ENCODE measurements at regions not wholly inside any gene's neighbourhood (a gene's known extent, or its start where the extent isn't known, plus 50 kb on each side); places are given as distances from the start of the nearest gene placed in this dataset.

GRCh38 chr2:144849612-144850011, 329.7 kb upstream of the ZEB2 start:
- DNase-seq (ENCODE audit: low read depth in 2 of 2), result no peak

DNA sequence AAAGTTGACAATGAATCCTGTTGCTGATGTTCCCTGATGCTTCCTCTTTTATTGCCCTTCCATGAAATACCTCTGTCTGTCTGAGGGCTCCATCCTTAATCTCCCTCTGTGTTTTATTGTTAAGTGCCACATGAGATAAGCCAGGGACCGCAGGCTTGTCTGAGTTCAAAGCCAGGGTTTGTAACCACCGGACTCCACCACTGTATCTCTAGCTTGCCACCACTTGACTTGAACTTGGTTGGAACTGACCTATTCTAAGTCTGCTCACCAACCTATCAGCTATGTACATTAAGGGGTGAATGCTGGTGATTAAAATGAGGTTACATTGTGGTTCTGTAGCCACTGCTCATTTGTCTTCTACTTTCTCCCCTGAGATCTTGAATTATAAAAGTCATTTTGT, 328.5 kb upstream of the ZEB2 start:
- no peak for DNase-seq (ENCODE audit: low read depth in 2 of 2)

GRCh38 chr2:144847347-144848080, 327.6 kb upstream of the ZEB2 start:
- DNase-seq (ENCODE audit: low read depth in 2 of 2), result no peak

DNA sequence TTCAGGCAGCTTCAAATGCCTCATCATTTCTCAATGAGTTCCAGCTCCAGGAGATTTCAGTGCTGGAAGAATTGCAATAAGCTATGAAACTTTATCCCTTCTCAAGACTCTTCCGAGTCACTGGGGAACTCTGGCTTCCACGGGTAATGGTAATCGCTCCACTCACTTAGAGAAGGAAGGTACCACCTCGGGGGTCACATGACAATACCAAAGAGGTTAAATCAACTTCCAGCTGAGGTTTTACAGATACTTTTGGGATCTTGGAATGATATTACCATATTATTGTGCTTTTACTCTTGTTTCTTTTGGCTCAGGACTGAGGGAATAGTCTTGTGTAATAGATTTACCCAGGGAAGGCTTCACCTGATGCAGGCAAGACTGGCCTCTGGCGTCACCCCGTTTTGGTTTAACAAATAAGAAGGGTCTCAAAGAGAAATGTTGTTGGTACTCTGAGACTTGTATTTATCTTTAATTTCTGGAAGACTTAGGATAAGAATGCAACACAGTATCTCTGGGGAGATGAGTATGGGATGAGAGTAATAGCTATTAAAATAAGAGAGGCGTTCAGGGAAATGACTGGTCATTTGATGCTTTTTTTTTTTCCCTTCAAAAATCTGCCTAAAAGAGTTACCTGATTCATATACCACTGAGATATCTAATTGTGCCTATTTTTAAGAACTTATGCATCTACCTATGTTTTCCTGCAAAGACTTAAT, 316.9 kb upstream of the ZEB2 start:
- DNase-seq (ENCODE audit: low read depth in 2 of 2), result peak; percentile 30 to 38

DNA sequence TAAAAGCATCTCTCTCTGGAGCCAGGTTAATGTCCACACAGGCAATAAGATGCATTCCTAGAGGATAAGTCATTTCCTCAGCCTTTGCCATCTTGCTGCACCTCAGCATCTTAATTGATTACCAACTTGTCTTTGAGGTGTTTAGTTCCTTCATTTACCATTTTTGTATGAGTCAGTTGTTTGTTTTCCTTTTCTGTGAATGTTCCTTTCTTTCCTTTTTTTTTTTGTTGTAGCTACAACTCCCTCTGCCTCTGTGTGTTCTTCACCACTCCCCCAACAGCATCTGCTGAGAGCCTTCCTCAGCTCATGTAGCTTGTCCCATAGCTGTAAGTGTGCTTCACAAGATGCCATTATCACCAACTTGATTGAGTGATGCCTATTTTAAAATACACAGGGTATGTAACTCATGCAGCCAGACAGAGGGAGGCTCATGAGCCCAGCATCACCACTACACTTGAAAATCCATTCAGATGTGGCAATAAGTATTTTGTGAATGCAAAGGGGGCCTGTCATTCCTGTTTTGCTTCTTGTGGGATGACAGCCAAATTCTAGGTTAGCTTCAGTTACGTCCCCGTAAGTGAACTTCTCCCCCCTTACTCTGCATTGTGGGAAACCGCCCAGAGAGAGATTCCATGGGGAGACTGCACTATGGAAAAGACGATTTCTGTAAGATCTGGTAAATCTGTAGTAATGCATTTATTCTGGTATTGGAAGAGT, 315.9 kb upstream of the ZEB2 start:
- no peak for DNase-seq (ENCODE audit: low read depth in 2 of 2)

GRCh38 chr2:144834998-144835633, 315.2 kb upstream of the ZEB2 start:
- DNase-seq (ENCODE audit: low read depth in 2 of 2), result peak; percentile 53 to 64

DNA sequence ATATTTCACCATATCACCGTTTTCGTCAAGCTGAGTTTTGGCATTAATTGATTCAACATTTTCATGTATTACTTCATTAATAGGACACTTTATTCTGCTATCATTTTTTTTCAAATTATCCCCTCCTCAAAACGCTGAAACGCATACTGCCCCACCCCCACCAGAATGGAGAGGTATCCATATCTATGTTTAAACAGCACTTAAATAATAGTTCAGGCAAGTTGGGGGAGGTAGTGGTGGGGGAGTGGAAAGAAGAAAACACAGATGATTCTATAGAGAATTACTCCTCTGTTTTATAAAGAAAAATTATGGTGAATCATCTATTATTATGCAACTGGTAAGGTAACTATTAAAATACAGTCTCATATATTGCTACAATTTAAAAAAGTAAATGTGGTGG, 314.4 kb upstream of the ZEB2 start:
- no peak for DNase-seq (ENCODE audit: low read depth in 2 of 2)

DNA sequence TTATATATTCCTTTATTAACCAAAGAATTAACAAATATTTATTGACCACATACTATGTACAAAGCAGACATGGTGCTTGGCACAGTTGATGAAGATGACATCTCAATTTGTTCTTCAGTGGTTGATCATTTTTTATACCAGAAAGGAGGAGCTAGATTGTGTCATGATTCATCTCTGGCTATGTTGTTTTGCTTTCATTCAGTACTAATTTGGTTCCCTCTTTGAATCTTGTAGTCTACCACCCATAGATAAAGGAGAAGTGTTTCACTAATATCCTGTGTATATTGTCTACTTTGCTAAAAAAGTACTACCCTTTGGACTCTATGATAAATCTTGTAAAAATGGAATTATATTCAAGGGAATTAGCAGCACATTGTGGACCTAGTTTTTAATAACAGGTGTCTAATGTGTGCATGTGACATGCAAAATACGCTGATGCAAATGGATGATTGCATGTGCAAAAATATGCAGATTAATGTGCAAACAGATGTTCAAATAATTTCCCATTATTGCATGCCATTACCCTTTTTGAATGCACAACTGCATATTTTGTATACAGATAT, 313.2 kb upstream of the ZEB2 start:
- DNase-seq (ENCODE audit: low read depth in 2 of 2), result no peak

- no peak for DNase-seq (ENCODE audit: low read depth in 2 of 2)
These were observed 312.1 kb upstream of the ZEB2 start for GRCh38 chr2:144832048-144832447.

DNA sequence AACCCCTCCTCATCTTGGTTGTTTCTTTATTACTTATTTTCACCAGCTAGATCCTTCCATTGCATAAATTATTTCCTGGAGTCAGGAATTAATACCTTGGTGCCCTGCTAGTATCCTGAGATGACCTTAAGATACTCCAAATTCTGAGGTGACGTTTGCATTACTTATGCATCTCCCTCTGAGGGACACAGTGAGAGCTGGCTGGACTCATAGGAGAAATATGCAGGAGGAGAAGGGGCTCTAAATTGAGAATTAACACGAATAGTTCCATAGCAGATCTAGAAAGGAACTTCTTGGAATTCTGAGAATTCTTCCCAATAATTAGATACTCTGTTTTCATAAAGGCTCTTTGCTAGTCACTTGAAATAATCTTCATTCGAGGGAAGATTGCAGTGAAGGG, 310.6 kb upstream of the ZEB2 start:
- DNase-seq (ENCODE audit: low read depth in 2 of 2), result peak; percentile 27 to 40

DNA sequence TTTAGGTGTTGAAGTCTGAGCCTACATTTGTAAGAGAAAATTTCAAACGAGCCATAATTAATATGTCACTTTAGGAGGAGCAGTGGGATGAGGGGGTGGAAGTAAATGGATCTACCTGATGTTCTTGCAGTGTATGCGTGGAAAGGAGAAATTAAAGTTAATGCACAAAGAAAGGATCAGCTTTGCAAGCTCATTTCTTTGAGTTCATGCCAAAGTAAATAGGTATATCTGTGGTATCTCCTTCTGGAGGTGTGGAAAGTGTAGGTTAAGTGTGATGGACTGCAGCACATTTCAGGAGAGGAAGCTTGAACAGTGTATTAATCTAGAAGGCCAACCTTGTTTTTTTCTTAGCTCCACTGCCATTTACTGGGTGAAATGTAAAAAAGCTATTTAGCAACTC, 307.5 kb upstream of the ZEB2 start:
- DNase-seq (ENCODE audit: low read depth in 2 of 2), result no peak

DNA sequence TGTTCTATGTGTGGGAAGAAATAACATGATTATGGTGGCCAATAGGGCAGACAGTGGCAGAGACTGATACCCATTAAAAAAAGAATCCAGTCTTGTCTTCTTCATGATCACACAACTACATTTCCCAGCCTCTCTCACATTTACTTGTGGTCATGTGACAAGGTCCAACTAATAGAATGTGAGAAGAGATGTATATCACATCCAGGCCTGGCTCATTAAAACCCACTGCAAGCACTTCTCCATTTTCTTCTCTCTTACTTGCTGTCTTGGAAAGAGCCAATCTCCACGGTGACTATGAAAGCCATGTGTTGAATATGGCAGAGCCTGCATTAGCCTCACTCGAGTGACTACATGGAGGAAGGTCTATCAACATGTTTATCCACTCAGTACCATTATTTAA, 306.2 kb upstream of the ZEB2 start:
- DNase-seq (ENCODE audit: low read depth in 2 of 2), result no peak

GRCh38 chr2:144825331-144826020, 305.6 kb upstream of the ZEB2 start:
- DNase-seq (ENCODE audit: low read depth in 2 of 2), result no peak

GRCh38 chr2:144824306-144825080, 304.6 kb upstream of the ZEB2 start:
- no peak for DNase-seq (ENCODE audit: low read depth in 2 of 2)

- DNase-seq (ENCODE audit: low read depth in 2 of 2), result no peak
These were observed 303.0 kb upstream of the ZEB2 start for GRCh38 chr2:144822966-144823365.

GRCh38 chr2:144812288-144812687, 292.4 kb upstream of the ZEB2 start:
- no peak for DNase-seq (ENCODE audit: low read depth in 2 of 2)

DNA sequence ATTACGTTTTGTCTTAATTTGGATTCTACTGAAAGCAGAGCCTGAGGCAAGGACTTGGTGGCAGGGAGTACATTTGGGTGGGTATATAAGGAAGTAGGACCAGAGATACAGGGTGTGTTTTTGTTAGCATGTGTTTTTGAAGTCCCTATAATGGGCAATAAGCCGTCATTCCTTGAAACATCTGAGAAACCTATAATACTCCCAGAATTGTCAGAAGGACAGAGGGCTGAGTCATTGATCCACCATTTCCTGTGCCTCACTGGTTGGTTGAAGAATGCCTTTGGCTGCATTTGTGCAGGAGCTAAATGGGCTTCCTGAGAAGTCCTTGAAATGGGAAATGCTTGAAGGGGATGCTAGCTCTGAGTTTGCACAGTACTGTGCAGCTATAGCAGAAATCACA, 281.8 kb upstream of the ZEB2 start:
- peak; percentile 61 to 67 for DNase-seq (ENCODE audit: low read depth in 2 of 2)

DNA sequence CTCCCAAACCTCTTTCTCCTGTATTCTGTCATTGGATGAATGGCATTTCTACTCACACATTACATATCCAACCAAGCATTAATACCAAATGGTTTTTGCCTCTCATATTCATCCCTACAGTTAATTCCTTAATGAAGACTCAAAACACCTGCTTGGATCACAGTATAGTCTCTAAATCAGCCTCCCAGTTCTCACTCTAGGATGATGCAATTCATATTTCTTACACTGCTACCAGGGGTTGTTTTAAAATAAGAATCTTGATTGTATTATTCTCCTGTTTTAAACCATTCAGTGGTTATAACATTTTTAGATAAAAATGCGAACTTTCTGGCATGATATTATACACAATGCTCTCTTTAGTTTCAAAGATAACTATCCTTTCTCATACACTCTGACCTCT, 281.4 kb upstream of the ZEB2 start:
- DNase-seq (ENCODE audit: low read depth in 2 of 2), result no peak

DNA sequence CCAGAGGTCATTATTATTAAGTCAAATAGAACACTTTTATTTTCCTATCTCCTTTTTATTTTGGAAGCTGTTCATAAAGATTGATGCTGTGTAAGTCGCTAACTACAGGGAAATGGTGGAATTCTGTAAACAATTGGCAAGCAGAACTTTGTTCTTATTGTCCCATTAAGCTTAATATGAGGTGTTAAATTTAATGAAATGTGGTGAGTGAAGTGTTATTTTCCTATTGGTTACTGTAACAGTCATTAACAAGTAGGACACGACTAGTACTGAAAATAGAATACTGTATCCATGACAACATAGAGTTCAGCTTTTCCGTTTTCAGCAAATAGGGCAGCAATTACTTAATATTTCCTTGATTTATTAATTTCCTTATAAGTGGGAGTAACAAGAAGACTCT, 279.1 kb upstream of the ZEB2 start:
- no peak for DNase-seq (ENCODE audit: low read depth in 2 of 2)

GRCh38 chr2:144798034-144798433, 278.1 kb upstream of the ZEB2 start:
- no peak for DNase-seq (ENCODE audit: low read depth in 2 of 2)

DNA sequence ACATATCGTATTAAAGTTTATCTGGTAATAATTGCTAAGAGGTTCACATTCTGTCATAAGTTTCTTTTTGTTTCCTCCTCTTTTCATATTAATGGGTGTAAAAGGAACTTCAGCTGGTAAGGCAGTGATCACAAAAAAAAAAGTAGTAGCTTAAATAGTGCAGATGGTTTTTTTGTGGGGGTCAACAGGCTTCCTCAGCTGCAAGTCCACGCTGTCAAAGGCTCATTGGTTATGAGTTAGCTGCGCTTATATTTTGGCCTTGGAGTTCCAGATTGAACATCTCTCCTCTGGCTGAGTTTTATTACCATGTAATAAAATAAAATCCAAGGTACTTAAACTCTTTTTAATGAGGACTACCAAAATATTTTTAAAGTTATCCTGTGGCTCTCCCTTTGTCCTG, 277.0 kb upstream of the ZEB2 start:
- DNase-seq (ENCODE audit: low read depth in 2 of 2), result no peak
